Activated CD8-positive, alpha-beta T cell treated with anti-CD3 and anti-CD28 coated beads for 36 hours (primary cell): ENCODE measurements at regions not wholly inside any gene's neighbourhood (a gene's known extent, or its start where the extent isn't known, plus 50 kb on each side); places are given as distances from the start of the nearest gene placed in this dataset.

Experiments used
- ATAC-seq: fragments of 200-7000 bp; cut with Tn5 transposase; one replicate; pipeline ENCODE4 v1.10.0; 2021; ENCODE audit warnings: mild to moderate bottlenecking, moderate library complexity
- CTCF ChIA-PET: fragments of 350-600 bp; sonication (Branson Sonifier 250); formaldehyde crosslinking; loops from one replicate; lab custom pipeline; 2021; ENCODE audit warnings: antibody characterized with exemption; lab: Charles Lee
- POLR2A ChIA-PET: fragments of 350-600 bp; sonication (Branson Sonifier 250); formaldehyde crosslinking; loops from one replicate; lab custom pipeline; 2021; ENCODE audit warnings: antibody characterized with exemption; lab: Charles Lee
- DNase-seq: peaks from one replicate; pipeline ENCODE4 v3.0.0-alpha.2; 2020
- H3K27ac Mint-ChIP-seq: one replicate; pipeline ENCODE4 v1.8.0; 2021; ENCODE audit warnings: mild to moderate bottlenecking, mixed read lengths
- H3K27me3 Mint-ChIP-seq: one replicate; pipeline ENCODE4 v1.8.0; 2021; ENCODE audit warnings: mixed read lengths
- H3K36me3 Mint-ChIP-seq: one replicate; pipeline ENCODE4 v1.8.0; 2021; ENCODE audit warnings: low read depth, mixed read lengths
- H3K4me1 Mint-ChIP-seq: one replicate; pipeline ENCODE4 v1.8.0; 2021; ENCODE audit warnings: low read depth, mixed read lengths
- H3K4me3 Mint-ChIP-seq: one replicate; pipeline ENCODE4 v1.8.0; 2021; ENCODE audit warnings: mild to moderate bottlenecking, moderate library complexity, mixed read lengths
- H3K9me3 Mint-ChIP-seq: one replicate; pipeline ENCODE4 v1.8.0; 2021; ENCODE audit warnings: mixed read lengths
- CTCF ChIP-seq: fragments of 200-600 bp; IDR thresholded peaks from one replicate; pipeline ENCODE4 v1.8.0; 2022; ENCODE audit warnings: antibody characterized with exemption, mild to moderate bottlenecking
- intact Hi-C: fragments of 100-400 bp; cut with micrococcal nuclease; formaldehyde crosslinking; loops from one replicate; pipeline ENCODE4 v1.10.0; 2022

GRCh38 chr2:220674033-220674432 is 898.1 kb downstream of the EPHA4 start:
- Mint-ChIP-seq H3K27ac (no peak overlapping the region), H3K4me3 (no peak overlapping the region), H3K36me3 (no peaks in the 10 kb centered on the region), H3K27me3 (peaks cover 5% of the 10 kb centered on the region), H3K9me3 (no peaks in the 10 kb centered on the region), H3K4me1 (no peaks in the 10 kb centered on the region)
- CTCF ChIA-PET, result no interaction called here
- no peak for ATAC-seq
- no peak for TF ChIP-seq CTCF
- POLR2A ChIA-PET, result no interaction called here
- intact Hi-C loops, result no loop called here
- DNase-seq, result no peak

GRCh38 chr2:220676695-220677094 is 895.4 kb downstream of the EPHA4 start:
- intact Hi-C loops, result no loop called here
- Mint-ChIP-seq H3K27me3 (peaks cover 5% of the 10 kb centered on the region), H3K9me3 (no peaks in the 10 kb centered on the region), H3K4me3 (no peak overlapping the region), H3K4me1 (no peaks in the 10 kb centered on the region), H3K27ac (no peak overlapping the region), H3K36me3 (no peaks in the 10 kb centered on the region)
- ChIA-PET POLR2A (no interaction called here), CTCF (interaction anchor here (0.9 kb wide), 1 partner anchor 278 kb away, joined by 3 read pairs; no protein-coding TSS in a partner anchor)
- ATAC-seq, result no peak
- no peak for DNase-seq
- TF ChIP-seq CTCF, result no peak

- no peaks in the 10 kb centered on the region for H3K9me3 Mint-ChIP-seq
- intact Hi-C loops, result no loop called here
- TF ChIP-seq CTCF, result no peak
- no peak overlapping the region for H3K27ac Mint-ChIP-seq
- no peaks in the 10 kb centered on the region for H3K4me1 Mint-ChIP-seq
- no peaks in the 10 kb centered on the region for H3K36me3 Mint-ChIP-seq
- H3K27me3 Mint-ChIP-seq, result no peaks in the 10 kb centered on the region
- no peak overlapping the region for H3K4me3 Mint-ChIP-seq
- POLR2A ChIA-PET, result no interaction called here
- CTCF ChIA-PET, result no interaction called here
- DNase-seq (no peak), ATAC-seq (no peak)
These were observed 893.2 kb downstream of the EPHA4 start for GRCh38 chr2:220678943-220679342.

GRCh38 chr2:220682616-220683015 is 889.5 kb downstream of the EPHA4 start:
- no peak for TF ChIP-seq CTCF
- Mint-ChIP-seq H3K4me3 (no peak overlapping the region), H3K36me3 (no peaks in the 10 kb centered on the region), H3K27ac (no peak overlapping the region), H3K4me1 (no peaks in the 10 kb centered on the region), H3K27me3 (peaks cover 5% of the 10 kb centered on the region), H3K9me3 (no peaks in the 10 kb centered on the region)
- CTCF ChIA-PET, result no interaction called here
- intact Hi-C loops, result no loop called here
- POLR2A ChIA-PET, result no interaction called here
- ATAC-seq (no peak), DNase-seq (no peak)

GRCh38 chr2:220684099-220684498 is 888.0 kb downstream of the EPHA4 start:
- no peak for ATAC-seq
- Mint-ChIP-seq H3K4me3 (no peak overlapping the region), H3K27me3 (peaks cover 5% of the 10 kb centered on the region), H3K36me3 (no peaks in the 10 kb centered on the region), H3K9me3 (no peaks in the 10 kb centered on the region), H3K27ac (no peak overlapping the region), H3K4me1 (no peaks in the 10 kb centered on the region)
- intact Hi-C loops, result no loop called here
- no peak for DNase-seq
- POLR2A ChIA-PET, result no interaction called here
- TF ChIP-seq CTCF, result no peak
- CTCF ChIA-PET, result no interaction called here
